ENCODE measurements at regions not wholly inside any gene's neighbourhood (a gene's known extent, or its start where the extent isn't known, plus 50 kb on each side); places are given as distances from the start of the nearest gene placed in this dataset.
"Not testable (repeated sequence)": the region's sequence is repeated elsewhere in the genome, so short reads cannot be mapped to it uniquely, and the experiment has no call there.

DNA sequence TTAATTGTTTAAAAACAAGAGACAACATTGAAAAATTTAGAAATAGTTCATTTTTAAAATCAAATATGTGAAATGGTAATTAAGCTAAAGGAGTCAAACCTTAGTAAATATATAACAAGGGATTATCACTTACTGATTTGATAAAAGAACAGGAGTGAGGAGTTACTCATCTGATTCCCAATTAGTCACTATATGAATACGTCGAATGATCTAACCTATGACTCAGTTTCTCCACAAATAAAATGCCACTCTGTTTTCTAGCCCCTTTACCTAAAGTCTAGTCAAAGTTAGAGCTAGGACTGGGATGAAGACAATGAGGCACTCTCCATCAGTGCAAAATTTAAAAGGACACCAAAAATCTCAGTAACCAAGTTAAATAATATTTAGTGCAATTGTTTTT, 70.4 kb upstream of the RASEF start:
- H3K27ac ChIP-seq = no peak overlapping the region
- TF ChIP-seq, protein P1, sequence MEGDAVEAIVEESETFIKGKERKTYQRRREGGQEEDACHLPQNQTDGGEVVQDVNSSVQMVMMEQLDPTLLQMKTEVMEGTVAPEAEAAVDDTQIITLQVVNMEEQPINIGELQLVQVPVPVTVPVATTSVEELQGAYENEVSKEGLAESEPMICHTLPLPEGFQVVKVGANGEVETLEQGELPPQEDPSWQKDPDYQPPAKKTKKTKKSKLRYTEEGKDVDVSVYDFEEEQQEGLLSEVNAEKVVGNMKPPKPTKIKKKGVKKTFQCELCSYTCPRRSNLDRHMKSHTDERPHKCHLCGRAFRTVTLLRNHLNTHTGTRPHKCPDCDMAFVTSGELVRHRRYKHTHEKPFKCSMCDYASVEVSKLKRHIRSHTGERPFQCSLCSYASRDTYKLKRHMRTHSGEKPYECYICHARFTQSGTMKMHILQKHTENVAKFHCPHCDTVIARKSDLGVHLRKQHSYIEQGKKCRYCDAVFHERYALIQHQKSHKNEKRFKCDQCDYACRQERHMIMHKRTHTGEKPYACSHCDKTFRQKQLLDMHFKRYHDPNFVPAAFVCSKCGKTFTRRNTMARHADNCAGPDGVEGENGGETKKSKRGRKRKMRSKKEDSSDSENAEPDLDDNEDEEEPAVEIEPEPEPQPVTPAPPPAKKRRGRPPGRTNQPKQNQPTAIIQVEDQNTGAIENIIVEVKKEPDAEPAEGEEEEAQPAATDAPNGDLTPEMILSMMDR (IDR thresholded peaks at IDR 0.05; ENCODE audit: low read depth, low read length) = no peak
- DNase-seq = no peak
- no peaks in the 10 kb centered on the region for H3K9me3 ChIP-seq (ENCODE audit: severe bottlenecking)
- H3K27me3 ChIP-seq (ENCODE audit: insufficient read depth, low read depth, severe bottlenecking) = no peaks in the 10 kb centered on the region
- H3K4me3 ChIP-seq (ENCODE audit: low read depth, low read length) = no peak overlapping the region
- no peaks in the 10 kb centered on the region for H3K36me3 ChIP-seq

- TF ChIP-seq, protein P1 (IDR thresholded peaks at IDR 0.05; ENCODE audit: low read depth, low read length) = no peak
- no peaks in the 10 kb centered on the region for H3K9me3 ChIP-seq (ENCODE audit: severe bottlenecking)
- H3K4me3 ChIP-seq (ENCODE audit: low read depth, low read length) = no peak overlapping the region
- no peaks in the 10 kb centered on the region for H3K36me3 ChIP-seq
- H3K27me3 ChIP-seq (ENCODE audit: insufficient read depth, low read depth, severe bottlenecking) = no peaks in the 10 kb centered on the region
- no peak for DNase-seq
- H3K27ac ChIP-seq = no peak overlapping the region
Measured at GRCh38 chr9:83132768-83133167, 69.8 kb upstream of the RASEF start.

DNA sequence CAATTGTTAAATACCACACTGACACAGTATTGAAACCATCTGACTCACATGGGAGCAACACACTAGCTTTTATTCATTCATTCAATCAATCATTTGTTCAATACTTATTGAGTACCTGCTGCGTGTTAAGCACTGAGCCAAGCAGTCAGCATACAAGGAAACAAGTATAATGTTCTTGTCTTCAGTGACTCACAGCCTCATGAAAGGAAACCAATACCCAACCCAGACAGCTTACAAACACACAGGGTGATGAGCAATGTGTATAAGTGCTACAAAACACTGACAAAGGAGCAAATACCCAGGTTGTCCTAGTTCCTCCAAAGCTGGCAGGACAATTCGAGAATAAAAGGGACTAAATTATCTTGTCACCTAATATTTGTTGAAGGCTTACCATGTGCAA, 67.6 kb upstream of the RASEF start:
- H3K27ac ChIP-seq = no peak overlapping the region
- no peak for DNase-seq
- no peaks in the 10 kb centered on the region for H3K9me3 ChIP-seq (ENCODE audit: severe bottlenecking)
- no peak overlapping the region for H3K4me3 ChIP-seq (ENCODE audit: low read depth, low read length)
- TF ChIP-seq, protein P1 (IDR thresholded peaks at IDR 0.05; ENCODE audit: low read depth, low read length) = no peak
- no peaks in the 10 kb centered on the region for H3K27me3 ChIP-seq (ENCODE audit: insufficient read depth, low read depth, severe bottlenecking)
- no peaks in the 10 kb centered on the region for H3K36me3 ChIP-seq

GRCh38 chr9:83125671-83126070, 62.7 kb upstream of the RASEF start:
- H3K36me3 ChIP-seq = no peaks in the 10 kb centered on the region

DNA sequence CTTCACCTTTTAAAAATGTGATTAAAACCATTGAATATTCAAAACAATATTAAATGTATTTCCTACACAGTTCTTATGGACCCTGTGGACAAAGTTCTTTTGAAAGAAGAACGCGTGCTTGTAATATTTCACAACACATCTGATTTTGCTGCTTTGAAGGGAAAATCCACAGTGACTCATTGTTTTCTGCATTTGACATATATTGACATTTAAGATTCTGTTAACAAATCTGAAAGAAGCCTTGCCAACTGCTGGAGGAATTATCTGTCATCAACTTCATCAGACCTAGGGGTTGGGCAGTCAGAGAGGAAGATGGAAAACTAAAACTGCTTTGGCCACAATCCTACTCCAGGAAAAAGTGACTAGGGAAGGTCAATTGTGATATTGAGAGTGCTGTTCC, 56.9 kb upstream of the RASEF start:
- TF ChIP-seq, protein P1 (IDR thresholded peaks at IDR 0.05; ENCODE audit: low read depth, low read length) = no peak
- Histone ChIP-seq H3K9me3 (ENCODE audit: severe bottlenecking) (no peaks in the 10 kb centered on the region), H3K4me3 (ENCODE audit: low read depth, low read length) (no peak overlapping the region), H3K36me3 (no peaks in the 10 kb centered on the region), H3K27ac (no peak overlapping the region), H3K27me3 (ENCODE audit: insufficient read depth, low read depth, severe bottlenecking) (no peaks in the 10 kb centered on the region)
- no peak for DNase-seq

More at GRCh38 chr9:83125671-83126070, 62.7 kb upstream of the RASEF start:
- TF ChIP-seq, protein P1 (IDR thresholded peaks at IDR 0.05; ENCODE audit: low read depth, low read length) = no peak
- no peak overlapping the region for H3K27ac ChIP-seq
- H3K9me3 ChIP-seq (ENCODE audit: severe bottlenecking) = no peaks in the 10 kb centered on the region
- H3K27me3 ChIP-seq (ENCODE audit: insufficient read depth, low read depth, severe bottlenecking) = no peaks in the 10 kb centered on the region
- no peak overlapping the region for H3K4me3 ChIP-seq (ENCODE audit: low read depth, low read length)
- no peak for DNase-seq

DNA sequence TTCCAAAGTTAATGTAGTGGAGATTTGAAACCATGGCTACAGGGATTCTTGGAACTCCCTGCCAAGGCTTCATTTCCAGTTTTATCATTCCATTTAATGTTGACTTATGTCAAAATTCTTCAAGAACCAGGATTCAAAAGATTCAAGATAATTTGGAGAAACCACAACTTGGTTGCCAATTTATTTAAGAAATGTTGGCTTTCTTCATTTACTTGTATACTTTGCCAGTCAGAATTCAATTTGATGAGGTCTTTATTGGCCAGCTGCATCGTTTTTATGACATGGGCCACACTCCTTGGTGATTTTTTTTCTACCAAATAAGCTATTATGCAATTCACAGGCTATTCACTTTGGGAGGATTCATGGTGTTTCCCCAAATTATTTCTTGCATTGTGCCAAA, 53.1 kb upstream of the RASEF start:
- no peak for DNase-seq
- peaks cover 5% of the 10 kb centered on the region for H3K9me3 ChIP-seq (ENCODE audit: severe bottlenecking)
- no peaks in the 10 kb centered on the region for H3K36me3 ChIP-seq
- no peak overlapping the region for H3K4me3 ChIP-seq (ENCODE audit: low read depth, low read length)
- TF ChIP-seq, protein P1 (IDR thresholded peaks at IDR 0.05; ENCODE audit: low read depth, low read length) = no peak
- no peak overlapping the region for H3K27ac ChIP-seq
- H3K27me3 ChIP-seq (ENCODE audit: insufficient read depth, low read depth, severe bottlenecking) = no peaks in the 10 kb centered on the region

DNA sequence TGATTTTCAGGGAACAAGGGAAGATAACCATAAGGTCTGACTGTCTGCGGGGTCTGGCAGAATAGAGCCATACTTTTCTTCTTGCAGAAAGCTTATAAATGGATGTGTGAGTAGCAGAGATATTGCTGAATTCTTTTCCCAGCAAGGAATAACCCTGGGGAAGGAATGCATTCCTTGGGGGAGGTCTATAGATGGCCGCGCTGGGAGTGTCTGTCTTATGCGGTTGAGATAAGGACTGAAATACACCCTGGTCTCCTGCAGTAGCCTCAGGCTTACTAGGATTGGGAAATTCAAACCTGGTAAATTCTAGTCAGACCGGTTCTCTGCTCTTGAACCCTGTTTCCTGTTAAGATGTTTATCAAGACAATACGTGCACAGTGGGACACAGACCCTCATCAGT, 50.5 kb upstream of the RASEF start:
- DNase-seq; H3K27ac ChIP-seq; H3K27me3 ChIP-seq (ENCODE audit: insufficient read depth, low read depth, severe bottlenecking); H3K9me3 ChIP-seq (ENCODE audit: severe bottlenecking); H3K4me3 ChIP-seq (ENCODE audit: low read depth, low read length); H3K36me3 ChIP-seq: not testable (repeated sequence)
